HG02840 (cell line): ENCODE measurements at regions not wholly inside any gene's neighbourhood (a gene's known extent, or its start where the extent isn't known, plus 50 kb on each side); places are given as distances from the start of the nearest gene placed in this dataset.

Experiments used
- ATAC-seq: cut with Tn5 transposase; IDR thresholded peaks from one replicate; pipeline ENCODE4 v1.9.1; 2021; ENCODE audit warnings: mild to moderate bottlenecking, moderate library complexity, moderate number of reproducible peaks; ENCODE audit not compliant: unreplicated experiment, low FRiP score

DNA sequence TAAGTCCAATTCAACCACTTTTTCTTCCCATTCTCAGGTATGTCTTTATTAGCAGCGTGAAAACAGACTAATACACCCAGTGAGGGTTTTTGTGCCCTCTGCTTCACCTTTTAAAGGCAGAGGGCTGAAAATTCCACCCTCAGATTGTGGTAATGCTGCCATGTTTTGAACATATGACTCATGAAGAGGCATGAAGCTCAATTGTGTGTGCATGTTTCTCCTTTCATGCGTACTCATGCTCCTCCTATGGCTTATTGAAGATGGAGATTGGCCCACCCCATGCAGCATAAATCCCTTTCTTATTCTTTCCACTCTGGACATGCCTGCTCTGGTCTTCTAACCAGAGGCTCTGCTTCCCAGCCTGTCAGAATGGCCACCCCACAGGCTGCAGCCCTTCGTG lies 168.0 kb upstream of the PRKCQ start:
- ATAC-seq, result no peak

GRCh38 chr10:6746782-6747181 lies 166.7 kb upstream of the PRKCQ start:
- no peak for ATAC-seq

- no peak for ATAC-seq
These were observed 163.3 kb upstream of the PRKCQ start for GRCh38 chr10:6743291-6743849.

GRCh38 chr10:6741541-6741941 lies 161.5 kb upstream of the PRKCQ start:
- no peak for ATAC-seq

GRCh38 chr10:6739530-6740174 lies 159.6 kb upstream of the PRKCQ start:
- no peak for ATAC-seq

GRCh38 chr10:6738112-6738768 lies 158.2 kb upstream of the PRKCQ start:
- no peak for ATAC-seq

DNA sequence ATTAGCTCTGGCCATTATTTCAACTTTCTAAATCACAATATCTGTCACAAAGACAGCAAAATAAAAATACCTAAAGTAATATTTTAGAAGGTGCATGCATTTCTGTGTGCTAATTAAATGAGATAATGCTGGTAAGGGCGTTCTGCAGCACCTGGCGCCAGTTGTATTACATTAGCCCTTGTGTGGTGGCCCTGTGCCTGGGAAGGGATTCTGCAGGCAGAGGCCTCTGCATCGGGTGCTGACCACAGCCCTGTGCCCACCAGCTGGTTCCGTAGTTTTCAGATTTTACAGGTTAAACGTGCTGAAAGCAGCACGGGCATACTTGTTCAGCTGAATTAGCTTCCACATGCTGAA lies 157.7 kb upstream of the PRKCQ start:
- ATAC-seq, result no peak

- no peak for ATAC-seq
These were observed 157.1 kb upstream of the PRKCQ start for GRCh38 chr10:6737080-6737641.

GRCh38 chr10:6734286-6734685 lies 154.2 kb upstream of the PRKCQ start:
- ATAC-seq, result no peak

- no peak for ATAC-seq
These were observed 149.8 kb upstream of the PRKCQ start for GRCh38 chr10:6729861-6730344.

- ATAC-seq, result no peak
These were observed 149.1 kb upstream of the PRKCQ start for GRCh38 chr10:6729071-6729774.

- ATAC-seq, result no peak
These were observed 146.8 kb upstream of the PRKCQ start for GRCh38 chr10:6726924-6727323.

DNA sequence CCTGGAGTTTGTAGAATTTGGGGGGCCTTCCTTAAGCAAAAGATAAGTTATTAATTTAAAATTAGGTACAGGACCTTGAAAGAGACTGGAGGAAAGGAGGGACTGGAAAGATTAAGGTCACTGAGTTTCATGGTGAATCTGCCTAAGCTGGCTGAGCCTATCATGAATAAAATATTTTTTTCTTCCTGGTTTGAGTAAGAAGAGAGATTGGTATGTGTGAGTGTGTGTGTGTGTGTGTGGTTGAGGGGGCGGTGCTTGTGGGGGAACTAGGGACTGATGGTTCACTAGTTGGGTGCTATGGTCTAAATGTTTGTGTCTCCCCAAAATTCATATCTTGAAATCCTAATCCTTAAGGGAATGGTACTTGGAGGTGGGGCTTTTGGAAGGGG lies 142.5 kb upstream of the PRKCQ start:
- no peak for ATAC-seq

DNA sequence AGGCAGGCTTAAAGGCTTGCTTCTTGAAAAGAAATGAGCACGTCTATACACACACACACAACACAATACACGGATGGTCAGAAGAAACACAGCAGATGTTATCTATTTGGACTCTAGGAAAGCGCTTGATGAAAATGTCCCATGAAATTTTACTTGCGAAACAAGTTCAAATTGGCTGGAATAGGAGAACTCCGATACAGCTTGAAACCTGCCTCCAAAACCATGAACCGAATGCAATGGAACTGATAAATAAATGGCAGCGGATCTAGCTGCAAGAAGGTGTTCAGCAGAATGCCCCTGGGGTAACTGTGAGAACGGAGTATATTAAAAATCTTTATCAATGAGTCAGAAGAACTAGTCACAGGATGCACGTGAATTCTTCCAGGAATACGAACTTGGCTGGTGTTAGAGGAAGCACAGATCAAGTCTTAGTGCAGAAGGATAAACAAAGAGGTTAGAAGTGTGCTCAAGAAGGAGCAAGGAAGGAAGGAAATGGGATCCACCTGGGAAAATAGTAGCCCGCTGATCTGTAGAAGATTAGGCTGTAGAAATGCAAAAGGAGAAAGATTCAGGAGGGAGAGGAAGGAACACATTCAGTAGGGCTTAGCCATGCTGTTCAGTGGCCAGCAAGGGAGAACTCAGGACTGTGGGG lies 142.0 kb upstream of the PRKCQ start:
- ATAC-seq, result no peak

GRCh38 chr10:6721480-6721879 lies 141.4 kb upstream of the PRKCQ start:
- ATAC-seq, result no peak

- no peak for ATAC-seq
These were observed 139.5 kb upstream of the PRKCQ start for GRCh38 chr10:6719561-6719960.

DNA sequence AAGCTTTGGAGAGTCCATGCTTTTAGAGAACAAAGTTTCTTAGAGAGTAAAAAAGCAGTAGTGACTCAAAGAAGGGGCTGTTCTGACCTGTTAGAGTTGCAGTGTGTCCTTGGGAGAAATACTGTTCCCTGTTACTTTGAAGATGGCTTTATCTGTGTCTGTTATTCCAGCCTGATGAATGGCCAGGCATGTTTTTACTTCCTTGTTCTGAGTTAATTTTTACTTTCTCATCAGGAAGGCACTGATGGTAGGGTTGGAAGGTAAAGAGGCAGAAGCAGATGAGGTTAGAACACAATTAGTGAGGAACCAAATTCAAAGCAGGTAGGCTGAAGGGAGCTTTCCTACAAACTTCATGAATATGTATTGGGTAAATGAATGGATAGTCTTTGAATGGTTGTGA lies 138.5 kb upstream of the PRKCQ start:
- no peak for ATAC-seq

GRCh38 chr10:6716516-6716915 lies 136.4 kb upstream of the PRKCQ start:
- ATAC-seq, result no peak

- no peak for ATAC-seq
These were observed 133.6 kb upstream of the PRKCQ start for GRCh38 chr10:6713716-6714115.

DNA sequence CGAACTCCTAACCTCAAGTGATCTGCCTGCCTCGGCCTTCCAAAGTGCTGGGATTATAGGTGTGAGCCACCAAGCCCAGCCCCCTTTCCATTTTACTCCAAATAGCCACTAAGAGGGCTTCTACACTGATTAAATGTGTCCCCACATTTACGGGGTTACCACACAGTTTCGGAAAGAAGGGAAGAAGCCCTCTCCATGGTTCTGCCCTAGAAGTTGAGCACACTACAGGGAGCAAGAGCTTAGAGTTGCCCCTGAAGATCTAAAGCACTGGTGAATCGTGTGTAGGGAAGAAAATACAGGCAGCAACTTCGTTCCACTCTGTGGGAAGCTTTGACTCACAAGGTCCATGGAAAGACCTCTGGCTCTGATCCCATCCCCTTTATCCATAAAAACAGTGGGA lies 133.0 kb upstream of the PRKCQ start:
- ATAC-seq, result no peak

GRCh38 chr10:6711881-6712280 lies 131.8 kb upstream of the PRKCQ start:
- no peak for ATAC-seq
